WTC11 (cell line): ENCODE measurements at regions not wholly inside any gene's neighbourhood (a gene's known extent, or its start where the extent isn't known, plus 50 kb on each side); places are given as distances from the start of the nearest gene placed in this dataset.

Source experiments
- ATAC-seq: fragments of 200-7000 bp; cut with Tn5 transposase; 2 replicates; pipeline ENCODE4 v1.10.0; 2021; ENCODE audit warnings: mild to moderate bottlenecking, moderate library complexity
- CTCF ChIA-PET: fragments of 300-600 bp; sonication (Branson Sonifier 250); formaldehyde crosslinking; loops from one replicate; lab custom pipeline; 2021; ENCODE audit warnings: antibody characterized with exemption; lab: Charles Lee
- POLR2A ChIA-PET: fragments of 350-600 bp; sonication (Branson Sonifier 250); formaldehyde crosslinking; loops from one replicate; lab custom pipeline; 2021; ENCODE audit warnings: antibody characterized with exemption; lab: Charles Lee
- DNase-seq: peaks from one replicate; pipeline ENCODE4 v3.0.0; 2021; ENCODE audit warnings: low spot score
- H3K27ac Mint-ChIP-seq: 2 replicates; pipeline ENCODE4 v1.8.0; 2021; ENCODE audit warnings: mixed read lengths
- H3K27me3 Mint-ChIP-seq: 2 replicates; pipeline ENCODE4 v1.8.0; 2021; ENCODE audit warnings: low read depth, mild to moderate bottlenecking, moderate library complexity, mixed read lengths
- H3K36me3 Mint-ChIP-seq: 2 replicates; pipeline ENCODE4 v1.8.0; 2021; ENCODE audit warnings: mixed read lengths
- H3K4me1 Mint-ChIP-seq: 2 replicates; pipeline ENCODE4 v1.8.0; 2022; ENCODE audit warnings: mixed read lengths
- H3K4me3 Mint-ChIP-seq: 2 replicates; pipeline ENCODE4 v1.8.0; 2021; ENCODE audit warnings: mild to moderate bottlenecking, moderate library complexity, mixed read lengths
- H3K9me3 Mint-ChIP-seq: 2 replicates; pipeline ENCODE4 v1.8.0; 2021; ENCODE audit warnings: mixed read lengths
- CBFB ChIP-seq: sonication (generic); formaldehyde crosslinking; IDR thresholded peaks from 2 replicates; pipeline ENCODE4 v1.8.1; 2022; ENCODE audit warnings: mild to moderate bottlenecking, low read depth, missing genetic modification reagents
- CREB1 ChIP-seq: sonication (generic); formaldehyde crosslinking; IDR thresholded peaks from 2 replicates; pipeline ENCODE4 v1.8.0; 2023; ENCODE audit warnings: mild to moderate bottlenecking, missing genetic modification reagents
- CTCF ChIP-seq: fragments of 200-600 bp; IDR thresholded peaks from 2 replicates; pipeline ENCODE4 v1.8.0; 2022; ENCODE audit warnings: antibody characterized with exemption
- E2F1 ChIP-seq: sonication (generic); formaldehyde crosslinking; IDR thresholded peaks from 2 replicates; pipeline ENCODE4 v1.8.0; 2022; ENCODE audit warnings: mild to moderate bottlenecking, missing genetic modification reagents
- EMX1 ChIP-seq: fragments of 250-450 bp; sonication (Bioruptor Pico); IDR thresholded peaks from 2 replicates; pipeline ENCODE4 v1.8.0; 2021; ENCODE audit warnings: mild to moderate bottlenecking
- ERG ChIP-seq: fragments of 250-450 bp; sonication (Bioruptor Pico); IDR thresholded peaks from 2 replicates; pipeline ENCODE4 v1.8.0; 2021; ENCODE audit warnings: mild to moderate bottlenecking
- ETV6 ChIP-seq: sonication (generic); formaldehyde crosslinking; IDR thresholded peaks from 2 replicates; pipeline ENCODE4 v1.8.1; 2022; ENCODE audit warnings: mild to moderate bottlenecking, missing genetic modification reagents
- FOXJ3 ChIP-seq: sonication (generic); formaldehyde crosslinking; IDR thresholded peaks from 2 replicates; pipeline ENCODE4 v1.9.0; 2021; ENCODE audit warnings: missing genetic modification reagents, mild to moderate bottlenecking, borderline replicate concordance
- FOXP1 ChIP-seq: sonication (generic); formaldehyde crosslinking; IDR thresholded peaks from 2 replicates; pipeline ENCODE4 v1.8.0; 2022; ENCODE audit warnings: missing genetic modification reagents, mild to moderate bottlenecking, moderate library complexity, borderline replicate concordance
- GABPB1 ChIP-seq: sonication (generic); formaldehyde crosslinking; IDR thresholded peaks from 2 replicates; pipeline ENCODE4 v1.8.1; 2023; ENCODE audit warnings: mild to moderate bottlenecking, missing genetic modification reagents
- IRF1 ChIP-seq: sonication (generic); formaldehyde crosslinking; IDR thresholded peaks from 2 replicates; pipeline ENCODE4 v1.8.0; 2023; ENCODE audit warnings: missing genetic modification reagents
- KAT7 ChIP-seq: sonication (generic); formaldehyde crosslinking; IDR thresholded peaks from 2 replicates; pipeline ENCODE4 v1.8.1; 2023; ENCODE audit warnings: missing genetic modification reagents, mild to moderate bottlenecking, borderline replicate concordance
- RELA ChIP-seq: sonication (generic); formaldehyde crosslinking; IDR thresholded peaks from 2 replicates; pipeline ENCODE4 v1.8.1; 2022; ENCODE audit warnings: missing genetic modification reagents, mild to moderate bottlenecking, borderline replicate concordance
- STAT6 ChIP-seq: sonication (generic); formaldehyde crosslinking; conservative IDR thresholded peaks from 2 replicates; pipeline ENCODE4 v1.8.1; 2023; ENCODE audit warnings: mild to moderate bottlenecking, low read depth, missing genetic modification reagents, moderate library complexity
- USF1 ChIP-seq: sonication (generic); formaldehyde crosslinking; IDR thresholded peaks from 2 replicates; pipeline ENCODE4 v1.8.0; 2022; ENCODE audit warnings: mild to moderate bottlenecking, missing genetic modification reagents
- ZNF138 ChIP-seq: sonication (generic); formaldehyde crosslinking; conservative IDR thresholded peaks from 2 replicates; pipeline ENCODE4 v1.8.1; 2022; ENCODE audit warnings: mild to moderate bottlenecking, moderate library complexity, missing genetic modification reagents
- ZNF219 ChIP-seq: sonication (generic); formaldehyde crosslinking; IDR thresholded peaks from 2 replicates; pipeline ENCODE4 v1.8.0; 2023; ENCODE audit warnings: missing genetic modification reagents, mild to moderate bottlenecking, borderline replicate concordance
- ZNF263 ChIP-seq: sonication (generic); formaldehyde crosslinking; IDR thresholded peaks from 2 replicates; pipeline ENCODE4 v1.8.1; 2022; ENCODE audit warnings: low read depth, mild to moderate bottlenecking, moderate library complexity, missing genetic modification reagents
- ZNF317 ChIP-seq: sonication (generic); formaldehyde crosslinking; IDR thresholded peaks from 2 replicates; pipeline ENCODE4 v1.8.1; 2023; ENCODE audit warnings: low read depth, mild to moderate bottlenecking, moderate library complexity, missing genetic modification reagents, borderline replicate concordance
- ZNF396 ChIP-seq: fragments of 250-450 bp; sonication (Bioruptor Pico); IDR thresholded peaks from 2 replicates; pipeline ENCODE4 v1.8.0; 2021; ENCODE audit warnings: mild to moderate bottlenecking, moderate library complexity, borderline replicate concordance
- ZNF423 ChIP-seq: fragments of 250-450 bp; sonication (Bioruptor Pico); IDR thresholded peaks from 2 replicates; pipeline ENCODE4 v2.1.2; 2022; ENCODE audit warnings: mild to moderate bottlenecking, moderate library complexity
- ZNF512 ChIP-seq: sonication (generic); formaldehyde crosslinking; IDR thresholded peaks from 2 replicates; pipeline ENCODE4 v1.8.1; 2022; ENCODE audit warnings: missing genetic modification reagents, borderline replicate concordance
- ZNF671 ChIP-seq: fragments of 250-450 bp; sonication (Bioruptor Pico); IDR thresholded peaks from 2 replicates; pipeline ENCODE4 v1.8.0; 2021; ENCODE audit warnings: mild to moderate bottlenecking

GRCh38 chr12:73947326-73948026, 590.2 kb upstream of the ATXN7L3B start:
- no peaks in the 10 kb centered on the region for H3K36me3 Mint-ChIP-seq
- POLR2A ChIA-PET, result no interaction called here
- H3K9me3 Mint-ChIP-seq, result no peaks in the 10 kb centered on the region
- peaks cover 26% of the 10 kb centered on the region for H3K4me1 Mint-ChIP-seq
- CTCF ChIA-PET, result no interaction called here
- no peak for DNase-seq
- no peak overlapping the region for H3K4me3 Mint-ChIP-seq
- TF ChIP-seq CBFB (CRISPR knock-in tag), result no peak
- TF ChIP-seq IRF1 (CRISPR knock-in tag), result no peak
- no peak for TF ChIP-seq KAT7 (CRISPR knock-in tag)
- TF ChIP-seq ZNF512 (CRISPR knock-in tag), result no peak
- no peak for TF ChIP-seq E2F1 (CRISPR knock-in tag)
- TF ChIP-seq ZNF263 (CRISPR knock-in tag), result no peak
- no peak for TF ChIP-seq ZNF219 (CRISPR knock-in tag)
- TF ChIP-seq FOXP1 (CRISPR knock-in tag), result no peak
- TF ChIP-seq FOXJ3, result no peak
- TF ChIP-seq ZNF317 (CRISPR knock-in tag), result no peak
- ATAC-seq, result no peak
- H3K27ac Mint-ChIP-seq, result no peak overlapping the region
- H3K27me3 Mint-ChIP-seq, result no peaks in the 10 kb centered on the region; the same call in 1 of the 2 replicates

- Mint-ChIP-seq H3K4me3 (no peak overlapping the region), H3K27ac (no peak overlapping the region), H3K36me3 (no peaks in the 10 kb centered on the region), H3K4me1 (peaks cover 22% of the 10 kb centered on the region), H3K9me3 (no peaks in the 10 kb centered on the region), H3K27me3 (no peaks in the 10 kb centered on the region; the same call in 1 of the 2 replicates)
- DNase-seq (no peak), ATAC-seq (peak; percentile 22; the same call in 1 of the 2 replicates)
- ChIA-PET CTCF (no interaction called here), POLR2A (no interaction called here)
- TF ChIP-seq EMX1 (no peak), ZNF671 (CRISPR knock-in tag) (no peak), ERG (no peak), USF1 (CRISPR knock-in tag) (no peak), CREB1 (CRISPR knock-in tag) (no peak), GABPB1 (no peak), RELA (CRISPR knock-in tag) (no peak), STAT6 (CRISPR knock-in tag) (no peak), CTCF (no peak), E2F1 (CRISPR knock-in tag) (no peak), FOXP1 (CRISPR knock-in tag) (no peak), ETV6 (CRISPR knock-in tag) (no peak), ZNF396 (CRISPR knock-in tag) (no peak), ZNF423 (no peak), ZNF138 (CRISPR knock-in tag) (no peak)
Measured at GRCh38 chr12:73950507-73950906, 587.1 kb upstream of the ATXN7L3B start.
